Mesenchymal stem cell (in vitro differentiated cells and primary cell): ENCODE measurements at regions not wholly inside any gene's neighbourhood (a gene's known extent, or its start where the extent isn't known, plus 50 kb on each side); places are given as distances from the start of the nearest gene placed in this dataset.

Experiments
- DNase-seq: peaks from one replicate; pipeline ENCODE4 v3.0.0-alpha.2; 2013
- H2AFZ ChIP-seq: one replicate; pipeline ENCODE4 v1.6.1; 2013; ENCODE audit warnings: low read depth, mild to moderate bottlenecking, control low read depth, inconsistent platforms, low read length, moderate library complexity
- H2AK5ac ChIP-seq: 2 replicates; pipeline ENCODE4 v1.6.1; 2013; ENCODE audit warnings: low read length, moderate library complexity, mild to moderate bottlenecking, inconsistent platforms; ENCODE audit not compliant: severe bottlenecking
- H2BK120ac ChIP-seq: one replicate; pipeline ENCODE4 v1.6.1; 2013; ENCODE audit warnings: low read depth, mild to moderate bottlenecking, inconsistent platforms, low read length, moderate library complexity
- H2BK12ac ChIP-seq, 2 experiments: one replicate each; pipeline ENCODE4 v1.6.1; 2013; ENCODE audit warnings: inconsistent platforms in 2 of 2, low read length in 2 of 2, mild to moderate bottlenecking in 2 of 2, moderate library complexity in 2 of 2, control low read depth in 1 of 2
- H2BK15ac ChIP-seq: one replicate; pipeline ENCODE4 v1.6.1; 2013; ENCODE audit warnings: mild to moderate bottlenecking, low read depth, inconsistent platforms; ENCODE audit not compliant: poor library complexity, severe bottlenecking
- H2BK5ac ChIP-seq: 2 replicates; pipeline ENCODE4 v1.6.1; 2013; ENCODE audit warnings: low read depth, mild to moderate bottlenecking, low read length, control low read depth, inconsistent platforms; ENCODE audit not compliant: poor library complexity, severe bottlenecking
- H3K14ac ChIP-seq, 2 experiments: one replicate each; pipeline ENCODE4 v1.6.1; 2013; ENCODE audit warnings: inconsistent platforms in 2 of 2, low read length in 2 of 2, control low read depth in 1 of 2, mild to moderate bottlenecking in 1 of 2, moderate library complexity in 1 of 2
- H3K18ac ChIP-seq, 2 experiments: one replicate each; pipeline ENCODE4 v1.6.1; 2013; ENCODE audit warnings: inconsistent platforms in 2 of 2, low read length in 2 of 2, control low read depth in 1 of 2, low read depth in 1 of 2, mild to moderate bottlenecking in 1 of 2
- H3K23ac ChIP-seq, 2 experiments: one replicate each; pipeline ENCODE4 v1.6.1; 2013; ENCODE audit warnings: inconsistent platforms in 2 of 2, low read length in 2 of 2, mild to moderate bottlenecking in 2 of 2, moderate library complexity in 2 of 2, control low read depth in 1 of 2
- H3K27ac ChIP-seq: 2 replicates; pipeline ENCODE4 v1.5.1; 2013; ENCODE audit warnings: mild to moderate bottlenecking, moderate library complexity, low read length, control low read depth, inconsistent platforms; ENCODE audit not compliant: poor library complexity, severe bottlenecking
- H3K27me3 ChIP-seq, 2 experiments: 2 replicates each; pipeline versions ENCODE4 v1.6.1 to v1.7.0; 2013; ENCODE audit warnings: low read length in 2 of 2, mild to moderate bottlenecking in 2 of 2, moderate library complexity in 2 of 2, control low read depth in 1 of 2, inconsistent platforms in 1 of 2; ENCODE audit not compliant: control insufficient read depth in 1 of 2, insufficient read depth in 1 of 2
- H3K36me3 ChIP-seq, 2 experiments: 2 replicates each; pipeline versions ENCODE4 v1.6.1 to v1.7.0; 2013; ENCODE audit warnings: low read length in 2 of 2, control low read depth in 1 of 2, inconsistent platforms in 1 of 2, low read depth in 1 of 2, mild to moderate bottlenecking in 1 of 2; ENCODE audit not compliant: insufficient read depth in 2 of 2, control insufficient read depth in 1 of 2
- H3K4ac ChIP-seq, 2 experiments: one replicate each; pipeline ENCODE4 v1.6.1; 2013; ENCODE audit warnings: inconsistent platforms in 2 of 2, low read length in 2 of 2, mild to moderate bottlenecking in 2 of 2, moderate library complexity in 2 of 2, control low read depth in 1 of 2, low read depth in 1 of 2
- H3K4me1 ChIP-seq: 2 replicates; pipeline ENCODE4 v1.6.1; 2013; ENCODE audit warnings: low read depth, low read length, control low read depth; ENCODE audit not compliant: control insufficient read depth, insufficient read depth
- H3K4me2 ChIP-seq: 2 replicates; pipeline ENCODE4 v1.6.1; 2013; ENCODE audit warnings: low read length, mild to moderate bottlenecking, inconsistent platforms; ENCODE audit not compliant: poor library complexity, severe bottlenecking
- H3K4me3 ChIP-seq, 2 experiments: 2 replicates each; pipeline versions ENCODE4 v1.5.1 to v1.7.0; 2013; ENCODE audit warnings: low read length in 2 of 2, mild to moderate bottlenecking in 2 of 2, control low read depth in 1 of 2, low read depth in 1 of 2; ENCODE audit not compliant: insufficient read depth in 1 of 2
- H3K79me1 ChIP-seq: replicated peaks from 2 replicates; pipeline ENCODE4 v1.6.1; 2013; ENCODE audit warnings: mild to moderate bottlenecking, control low read depth, low read length, inconsistent platforms; ENCODE audit not compliant: poor library complexity, severe bottlenecking
- H3K9ac ChIP-seq: 2 replicates; pipeline ENCODE4 v1.7.0; 2013; ENCODE audit warnings: mild to moderate bottlenecking, low read length, moderate library complexity
- H3K9me3 ChIP-seq: 2 replicates; pipeline ENCODE4 v1.7.0; 2013; ENCODE audit warnings: mild to moderate bottlenecking, low read length; ENCODE audit not compliant: control insufficient read depth
- H4K8ac ChIP-seq: one replicate; pipeline ENCODE4 v1.6.1; 2013; ENCODE audit warnings: inconsistent platforms, mild to moderate bottlenecking, low read length, moderate library complexity
- H4K91ac ChIP-seq: one replicate; pipeline ENCODE4 v1.6.1; 2013; ENCODE audit warnings: mild to moderate bottlenecking, low read length, inconsistent platforms
- WGBS: methylation state at CpG from one replicate; pipeline ENCODE4 v1.1.7; 2013; ENCODE audit warnings: mixed read lengths; 5-methylcytosine and 5-hydroxymethylcytosine counted together

GRCh38 chr9:34826999-34827538 is 117.1 kb upstream of the CCL21 start:
- Histone ChIP-seq H3K79me1 (no peaks in the 10 kb centered on the region), H3K4ac (no peak overlapping the region), H2AK5ac (no peak overlapping the region), H2BK12ac (no peak overlapping the region), H2BK120ac (no peak overlapping the region), H3K4me1 (no peaks in the 10 kb centered on the region), H3K4me2 (no peak overlapping the region), H3K18ac (no peak overlapping the region), H3K14ac (no peak overlapping the region), H2BK5ac (no peak overlapping the region), H3K27ac (no peak overlapping the region), H3K36me3 (no peaks in the 10 kb centered on the region), H3K27me3 (peaks cover 34 to 54% of the 10 kb centered on the region in 2 experiments), H4K8ac (no peak overlapping the region), H3K9ac (no peak overlapping the region), H4K91ac (no peak overlapping the region), H3K4me3 (no peak overlapping the region), H3K9me3 (peaks cover 4% of the 10 kb centered on the region), H2AFZ (no peak overlapping the region), H2BK15ac (no peak overlapping the region), H3K23ac (no peak overlapping the region)
- DNase-seq, result no peak

DNA sequence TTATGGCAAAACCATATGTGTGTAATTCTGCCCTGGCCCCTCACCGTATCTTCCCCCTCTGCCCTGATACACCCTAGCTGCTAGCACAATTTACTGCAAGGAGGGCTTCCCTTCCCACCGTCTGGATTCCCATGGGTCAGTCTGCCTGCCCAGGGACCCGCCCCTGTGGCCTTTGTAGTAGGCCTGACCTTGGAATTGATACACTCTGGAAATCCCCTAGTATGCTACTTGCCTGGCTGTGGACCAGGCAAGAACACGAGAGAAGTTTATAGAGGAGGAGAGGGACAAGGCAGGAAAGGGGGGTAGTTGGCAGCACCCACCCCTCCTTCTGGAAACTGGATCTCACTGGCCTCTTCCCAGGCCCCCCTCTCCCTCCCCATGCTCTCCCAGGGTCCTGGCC is 115.8 kb upstream of the CCL21 start:
- Histone ChIP-seq H3K27me3 (peaks cover 28 to 42% of the 10 kb centered on the region in 2 experiments), H4K91ac (no peak overlapping the region), H2BK12ac (no peak overlapping the region), H3K9me3 (peaks cover 4% of the 10 kb centered on the region), H3K4me1 (no peaks in the 10 kb centered on the region), H3K14ac (no peak overlapping the region), H3K18ac (no peak overlapping the region), H3K9ac (no peak overlapping the region), H3K4me2 (no peak overlapping the region), H4K8ac (no peak overlapping the region), H2BK120ac (no peak overlapping the region), H3K36me3 (no peaks in the 10 kb centered on the region), H3K27ac (no peak overlapping the region), H3K23ac (no peak overlapping the region), H2BK15ac (no peak overlapping the region), H2AFZ (no peak overlapping the region), H2AK5ac (no peak overlapping the region), H3K79me1 (no peaks in the 10 kb centered on the region), H3K4me3 (no peak overlapping the region), H2BK5ac (no peak overlapping the region), H3K4ac (no peak overlapping the region)
- WGBS, result 76% methylated on average over 4 of the region's 4 CpGs
- DNase-seq, result no peak

GRCh38 chr9:34823778-34824177 is 113.8 kb upstream of the CCL21 start:
- Histone ChIP-seq H2BK120ac (no peak overlapping the region), H2AK5ac (no peak overlapping the region), H3K4me2 (no peak overlapping the region), H3K23ac (no peak overlapping the region), H3K18ac (no peak overlapping the region), H4K91ac (no peak overlapping the region), H3K4me3 (no peak overlapping the region), H3K27me3 (peaks cover 25 to 30% of the 10 kb centered on the region in 2 experiments), H3K9ac (no peak overlapping the region), H3K14ac (no peak overlapping the region), H4K8ac (no peak overlapping the region), H2BK12ac (no peak overlapping the region), H3K4ac (no peak overlapping the region), H2BK5ac (no peak overlapping the region), H3K9me3 (peaks cover 11% of the 10 kb centered on the region), H2AFZ (no peak overlapping the region), H3K36me3 (no peaks in the 10 kb centered on the region), H3K4me1 (no peaks in the 10 kb centered on the region), H3K27ac (no peak overlapping the region), H3K79me1 (no peaks in the 10 kb centered on the region), H2BK15ac (no peak overlapping the region)
- DNase-seq, result no peak
- WGBS, result 48% methylated on average over 4 of the region's 4 CpGs

GRCh38 chr9:34810187-34810524 is 100.2 kb upstream of the CCL21 start:
- peaks cover 13 to 69% of the 10 kb centered on the region in 2 experiments for H3K27me3 ChIP-seq
- H3K4me2 ChIP-seq, result no peak overlapping the region
- no peak overlapping the region for H3K9ac ChIP-seq
- no peak overlapping the region for H2BK12ac ChIP-seq
- H3K36me3 ChIP-seq, result no peaks in the 10 kb centered on the region
- H4K8ac ChIP-seq, result no peak overlapping the region
- DNase-seq, result no peak
- no peak overlapping the region for H3K23ac ChIP-seq
- peaks cover 20% of the 10 kb centered on the region for H3K9me3 ChIP-seq
- H2BK5ac ChIP-seq, result no peak overlapping the region
- H3K18ac ChIP-seq, result no peak overlapping the region
- H3K4ac ChIP-seq, result no peak overlapping the region
- no peak overlapping the region for H2BK15ac ChIP-seq
- no peak overlapping the region for H3K14ac ChIP-seq
- no peak overlapping the region for H3K4me3 ChIP-seq
- H3K27ac ChIP-seq, result no peak overlapping the region
- no peak overlapping the region for H2AFZ ChIP-seq
- no peaks in the 10 kb centered on the region for H3K79me1 ChIP-seq
- 69% methylated on average over 14 of the region's 14 CpGs for WGBS
- H2AK5ac ChIP-seq, result no peak overlapping the region
- no peaks in the 10 kb centered on the region for H3K4me1 ChIP-seq
- H2BK120ac ChIP-seq, result no peak overlapping the region
- no peak overlapping the region for H4K91ac ChIP-seq
